Mesenchymal stem cell (in vitro differentiated cells and primary cell): ENCODE measurements at regions not wholly inside any gene's neighbourhood (a gene's known extent, or its start where the extent isn't known, plus 50 kb on each side); places are given as distances from the start of the nearest gene placed in this dataset.

Experiments used
- DNase-seq: peaks from one replicate; pipeline ENCODE4 v3.0.0-alpha.2; 2013
- H2AFZ ChIP-seq: one replicate; pipeline ENCODE4 v1.6.1; 2013; ENCODE audit warnings: low read depth, mild to moderate bottlenecking, control low read depth, inconsistent platforms, low read length, moderate library complexity
- H2AK5ac ChIP-seq: 2 replicates; pipeline ENCODE4 v1.6.1; 2013; ENCODE audit warnings: low read length, moderate library complexity, mild to moderate bottlenecking, inconsistent platforms; ENCODE audit not compliant: severe bottlenecking
- H2BK120ac ChIP-seq: one replicate; pipeline ENCODE4 v1.6.1; 2013; ENCODE audit warnings: low read depth, mild to moderate bottlenecking, inconsistent platforms, low read length, moderate library complexity
- H2BK12ac ChIP-seq, 2 experiments: one replicate each; pipeline ENCODE4 v1.6.1; 2013; ENCODE audit warnings: inconsistent platforms in 2 of 2, low read length in 2 of 2, mild to moderate bottlenecking in 2 of 2, moderate library complexity in 2 of 2, control low read depth in 1 of 2
- H2BK15ac ChIP-seq: one replicate; pipeline ENCODE4 v1.6.1; 2013; ENCODE audit warnings: mild to moderate bottlenecking, low read depth, inconsistent platforms; ENCODE audit not compliant: poor library complexity, severe bottlenecking
- H2BK5ac ChIP-seq: 2 replicates; pipeline ENCODE4 v1.6.1; 2013; ENCODE audit warnings: low read depth, mild to moderate bottlenecking, low read length, control low read depth, inconsistent platforms; ENCODE audit not compliant: poor library complexity, severe bottlenecking
- H3K14ac ChIP-seq, 2 experiments: one replicate each; pipeline ENCODE4 v1.6.1; 2013; ENCODE audit warnings: inconsistent platforms in 2 of 2, low read length in 2 of 2, control low read depth in 1 of 2, mild to moderate bottlenecking in 1 of 2, moderate library complexity in 1 of 2
- H3K18ac ChIP-seq, 2 experiments: one replicate each; pipeline ENCODE4 v1.6.1; 2013; ENCODE audit warnings: inconsistent platforms in 2 of 2, low read length in 2 of 2, control low read depth in 1 of 2, low read depth in 1 of 2, mild to moderate bottlenecking in 1 of 2
- H3K23ac ChIP-seq, 2 experiments: one replicate each; pipeline ENCODE4 v1.6.1; 2013; ENCODE audit warnings: inconsistent platforms in 2 of 2, low read length in 2 of 2, mild to moderate bottlenecking in 2 of 2, moderate library complexity in 2 of 2, control low read depth in 1 of 2
- H3K27ac ChIP-seq: 2 replicates; pipeline ENCODE4 v1.5.1; 2013; ENCODE audit warnings: mild to moderate bottlenecking, moderate library complexity, low read length, control low read depth, inconsistent platforms; ENCODE audit not compliant: poor library complexity, severe bottlenecking
- H3K27me3 ChIP-seq, 2 experiments: 2 replicates each; pipeline versions ENCODE4 v1.6.1 to v1.7.0; 2013; ENCODE audit warnings: low read length in 2 of 2, mild to moderate bottlenecking in 2 of 2, moderate library complexity in 2 of 2, control low read depth in 1 of 2, inconsistent platforms in 1 of 2; ENCODE audit not compliant: control insufficient read depth in 1 of 2, insufficient read depth in 1 of 2
- H3K36me3 ChIP-seq, 2 experiments: 2 replicates each; pipeline versions ENCODE4 v1.6.1 to v1.7.0; 2013; ENCODE audit warnings: low read length in 2 of 2, control low read depth in 1 of 2, inconsistent platforms in 1 of 2, low read depth in 1 of 2, mild to moderate bottlenecking in 1 of 2; ENCODE audit not compliant: insufficient read depth in 2 of 2, control insufficient read depth in 1 of 2
- H3K4ac ChIP-seq, 2 experiments: one replicate each; pipeline ENCODE4 v1.6.1; 2013; ENCODE audit warnings: inconsistent platforms in 2 of 2, low read length in 2 of 2, mild to moderate bottlenecking in 2 of 2, moderate library complexity in 2 of 2, control low read depth in 1 of 2, low read depth in 1 of 2
- H3K4me1 ChIP-seq: 2 replicates; pipeline ENCODE4 v1.6.1; 2013; ENCODE audit warnings: low read depth, low read length, control low read depth; ENCODE audit not compliant: control insufficient read depth, insufficient read depth
- H3K4me2 ChIP-seq: 2 replicates; pipeline ENCODE4 v1.6.1; 2013; ENCODE audit warnings: low read length, mild to moderate bottlenecking, inconsistent platforms; ENCODE audit not compliant: poor library complexity, severe bottlenecking
- H3K4me3 ChIP-seq, 2 experiments: 2 replicates each; pipeline versions ENCODE4 v1.5.1 to v1.7.0; 2013; ENCODE audit warnings: low read length in 2 of 2, mild to moderate bottlenecking in 2 of 2, control low read depth in 1 of 2, low read depth in 1 of 2; ENCODE audit not compliant: insufficient read depth in 1 of 2
- H3K79me1 ChIP-seq: replicated peaks from 2 replicates; pipeline ENCODE4 v1.6.1; 2013; ENCODE audit warnings: mild to moderate bottlenecking, control low read depth, low read length, inconsistent platforms; ENCODE audit not compliant: poor library complexity, severe bottlenecking
- H3K9ac ChIP-seq: 2 replicates; pipeline ENCODE4 v1.7.0; 2013; ENCODE audit warnings: mild to moderate bottlenecking, low read length, moderate library complexity
- H3K9me3 ChIP-seq: 2 replicates; pipeline ENCODE4 v1.7.0; 2013; ENCODE audit warnings: mild to moderate bottlenecking, low read length; ENCODE audit not compliant: control insufficient read depth
- H4K8ac ChIP-seq: one replicate; pipeline ENCODE4 v1.6.1; 2013; ENCODE audit warnings: inconsistent platforms, mild to moderate bottlenecking, low read length, moderate library complexity
- H4K91ac ChIP-seq: one replicate; pipeline ENCODE4 v1.6.1; 2013; ENCODE audit warnings: mild to moderate bottlenecking, low read length, inconsistent platforms
- WGBS: methylation state at CpG from one replicate; pipeline ENCODE4 v1.1.7; 2013; ENCODE audit warnings: mixed read lengths; 5-methylcytosine and 5-hydroxymethylcytosine counted together

DNA sequence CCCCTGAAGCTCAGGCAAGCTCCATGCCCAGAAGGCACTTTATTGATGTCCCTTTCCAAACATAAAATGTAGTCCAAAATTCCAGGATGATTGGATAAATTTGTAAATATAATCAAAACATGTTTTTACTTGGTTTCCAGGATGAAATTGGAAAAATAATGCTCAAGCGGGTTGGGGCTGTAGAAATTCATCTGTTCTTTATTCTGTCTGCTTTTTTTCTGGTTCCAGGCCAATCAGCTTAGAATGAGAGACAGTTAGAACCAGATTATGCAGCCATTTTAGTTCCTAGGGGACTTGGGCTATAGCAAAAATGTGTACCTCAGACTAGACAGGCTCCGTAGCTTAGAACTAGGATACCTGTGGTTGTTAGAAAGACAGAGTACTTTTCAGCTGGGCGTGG, 450.8 kb downstream of the MCTP2 start:
- no peaks in the 10 kb centered on the region for H3K79me1 ChIP-seq
- H2BK120ac ChIP-seq: no peak overlapping the region
- H2BK12ac ChIP-seq: no peak overlapping the region
- no peak overlapping the region for H4K91ac ChIP-seq
- no peak overlapping the region for H2AK5ac ChIP-seq
- no peak overlapping the region for H3K9ac ChIP-seq
- H3K14ac ChIP-seq: no peak overlapping the region
- H3K4me2 ChIP-seq: no peak overlapping the region
- DNase-seq: no peak
- no peak overlapping the region for H3K4me3 ChIP-seq
- H3K27ac ChIP-seq: no peak overlapping the region
- H2AFZ ChIP-seq: no peak overlapping the region
- no peak overlapping the region for H3K23ac ChIP-seq
- no peaks in the 10 kb centered on the region for H3K27me3 ChIP-seq
- no peaks in the 10 kb centered on the region for H3K4me1 ChIP-seq
- H3K4ac ChIP-seq: no peak overlapping the region
- WGBS: 77% methylated on average over 3 of the region's 3 CpGs
- no peak overlapping the region for H2BK15ac ChIP-seq
- H4K8ac ChIP-seq: no peak overlapping the region
- no peak overlapping the region for H2BK5ac ChIP-seq
- H3K36me3 ChIP-seq: no peaks in the 10 kb centered on the region
- no peaks in the 10 kb centered on the region for H3K9me3 ChIP-seq
- no peak overlapping the region for H3K18ac ChIP-seq

DNA sequence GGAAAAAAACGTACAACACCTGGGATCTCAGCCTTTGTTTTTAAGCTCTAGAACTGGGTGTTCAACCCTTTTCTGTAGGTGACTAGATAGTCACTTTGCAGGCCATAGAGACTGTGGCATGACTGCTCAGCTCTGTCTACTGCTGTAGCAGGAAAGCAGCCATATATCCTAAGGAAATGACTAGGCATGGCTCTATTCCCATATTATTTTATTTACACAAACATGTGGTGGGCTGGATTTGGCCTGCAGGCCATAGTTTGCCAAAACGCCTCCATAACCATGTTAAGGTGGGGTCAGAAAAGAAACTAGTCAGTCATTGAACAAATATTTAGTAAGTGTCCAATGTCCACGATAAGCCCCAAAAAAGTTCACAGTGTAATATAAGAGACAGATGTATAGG, 452.5 kb downstream of the MCTP2 start:
- Histone ChIP-seq H3K4me2 (no peak overlapping the region), H2BK12ac (no peak overlapping the region), H3K4me1 (no peaks in the 10 kb centered on the region), H2AK5ac (no peak overlapping the region), H2BK5ac (no peak overlapping the region), H3K23ac (no peak overlapping the region), H2AFZ (no peak overlapping the region), H3K4ac (no peak overlapping the region), H3K14ac (no peak overlapping the region), H3K9ac (no peak overlapping the region), H3K27me3 (no peaks in the 10 kb centered on the region), H4K8ac (no peak overlapping the region), H3K79me1 (no peaks in the 10 kb centered on the region), H3K27ac (no peak overlapping the region), H3K18ac (no peak overlapping the region), H3K9me3 (no peaks in the 10 kb centered on the region), H3K4me3 (no peak overlapping the region), H4K91ac (no peak overlapping the region), H2BK15ac (no peak overlapping the region), H2BK120ac (no peak overlapping the region), H3K36me3 (no peaks in the 10 kb centered on the region)
- DNase-seq: no peak
- 86% methylated on average over 1 of the region's 3 CpGs for WGBS

DNA sequence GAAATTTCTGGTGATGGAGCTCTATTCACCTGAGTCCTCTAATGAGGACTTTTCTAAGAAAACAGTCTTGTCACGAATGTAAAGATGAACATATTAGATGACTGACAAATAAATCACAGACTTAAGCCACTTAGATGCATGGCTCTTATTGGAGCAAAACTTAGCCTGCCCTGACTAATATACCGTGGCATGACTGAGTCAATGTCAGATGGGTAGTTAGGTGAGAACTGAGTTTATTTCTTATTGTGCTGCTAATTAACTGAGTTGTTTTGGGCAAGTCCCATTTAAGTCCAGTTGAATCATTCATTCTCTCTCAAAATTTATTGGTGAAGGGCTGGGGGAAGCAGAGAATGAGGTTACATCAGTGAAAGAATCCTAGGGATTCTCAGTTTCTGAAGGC, 459.8 kb downstream of the MCTP2 start:
- Histone ChIP-seq H3K14ac (no peak overlapping the region), H4K91ac (no peak overlapping the region), H3K36me3 (no peaks in the 10 kb centered on the region), H2AFZ (no peak overlapping the region), H3K79me1 (no peaks in the 10 kb centered on the region), H3K27ac (no peak overlapping the region), H3K18ac (no peak overlapping the region), H3K23ac (no peak overlapping the region), H3K4ac (no peak overlapping the region), H2BK120ac (no peak overlapping the region), H2BK5ac (no peak overlapping the region), H3K4me3 (no peak overlapping the region), H3K9me3 (no peaks in the 10 kb centered on the region), H2BK12ac (no peak overlapping the region), H2AK5ac (no peak overlapping the region), H4K8ac (no peak overlapping the region), H3K27me3 (no peaks in the 10 kb centered on the region), H3K9ac (no peak overlapping the region), H3K4me2 (no peak overlapping the region), H3K4me1 (no peaks in the 10 kb centered on the region), H2BK15ac (no peak overlapping the region)
- no peak for DNase-seq
- WGBS: 94% methylated on average over 1 of the region's 2 CpGs

DNA sequence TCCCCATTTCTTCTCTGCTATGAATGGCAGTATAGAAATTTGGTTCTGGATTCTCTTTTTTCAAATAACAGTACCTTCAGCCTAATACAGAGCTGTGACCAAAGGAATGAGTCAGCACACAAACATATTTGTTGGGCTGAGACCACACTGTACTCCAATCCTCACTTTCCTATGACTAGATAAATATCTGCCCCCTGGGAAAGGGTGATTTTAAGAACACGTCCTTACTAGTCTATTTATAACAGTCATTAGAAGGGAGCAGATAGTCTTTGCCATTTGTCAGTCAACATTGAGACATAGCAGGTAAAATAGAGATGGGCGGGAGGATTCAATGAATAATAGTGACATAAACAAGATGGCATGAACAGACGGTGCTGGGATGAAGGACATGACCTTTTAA, 461.3 kb downstream of the MCTP2 start:
- Histone ChIP-seq H3K36me3 (no peaks in the 10 kb centered on the region), H3K9ac (no peak overlapping the region), H2BK12ac (no peak overlapping the region), H3K23ac (no peak overlapping the region), H3K4me1 (no peaks in the 10 kb centered on the region), H3K27me3 (no peaks in the 10 kb centered on the region), H2BK120ac (no peak overlapping the region), H3K18ac (no peak overlapping the region), H3K79me1 (no peaks in the 10 kb centered on the region), H3K4ac (no peak overlapping the region), H3K27ac (no peak overlapping the region), H4K91ac (no peak overlapping the region), H2BK5ac (no peak overlapping the region), H3K14ac (no peak overlapping the region), H2AFZ (no peak overlapping the region), H4K8ac (no peak overlapping the region), H2AK5ac (no peak overlapping the region), H2BK15ac (no peak overlapping the region), H3K9me3 (no peaks in the 10 kb centered on the region), H3K4me2 (no peak overlapping the region), H3K4me3 (no peak overlapping the region)
- DNase-seq: peak; percentile 13
- WGBS: 45% methylated on average over 2 of the region's 3 CpGs
